ENCODE measurements at regions not wholly inside any gene's neighbourhood (a gene's known extent, or its start where the extent isn't known, plus 50 kb on each side); places are given as distances from the start of the nearest gene placed in this dataset.
"Not testable (repeated sequence)": the region's sequence is repeated elsewhere in the genome, so short reads cannot be mapped to it uniquely, and the experiment has no call there.

DNA sequence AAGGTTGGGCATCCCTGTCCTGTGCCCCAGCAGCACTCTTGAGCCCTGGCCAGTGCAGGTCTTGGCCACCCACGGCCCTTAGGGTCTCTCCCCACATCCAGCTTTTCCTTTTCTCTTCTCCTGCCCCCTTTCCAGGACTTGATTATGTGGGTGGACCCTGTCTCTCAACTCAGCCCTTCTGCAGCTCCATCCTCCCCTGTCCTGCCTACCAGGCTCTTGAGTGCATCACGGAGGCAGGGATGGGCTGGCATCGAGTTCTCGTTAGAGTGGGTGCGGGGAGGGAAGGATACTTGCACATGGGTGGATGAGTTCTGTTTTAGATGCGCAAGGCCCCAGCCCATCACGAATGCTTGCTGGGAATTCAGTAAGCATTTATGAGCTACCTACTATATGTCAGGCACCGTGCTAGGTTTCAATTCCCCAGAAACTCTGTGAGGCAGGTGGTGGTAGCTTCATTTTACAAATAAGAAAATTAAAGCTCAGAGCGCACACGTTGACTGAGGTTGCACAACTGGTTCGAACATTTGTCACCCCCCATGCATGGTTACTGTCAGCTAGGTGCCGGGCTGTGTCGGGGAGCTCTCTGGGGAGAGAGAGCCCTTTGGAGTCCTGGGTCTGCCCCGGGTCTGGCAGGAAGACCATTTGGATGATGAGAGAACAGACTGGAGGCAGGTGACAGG lies 144.6 kb upstream of the PITX1 start:
- CTCF ChIA-PET = interaction anchor here (1.5 kb wide), 1 partner anchor 13 kb away, joined by 8 read pairs; no protein-coding TSS in a partner anchor
- Mint-ChIP-seq H3K27ac (no peak overlapping the region), H3K27me3 (no peaks in the 10 kb centered on the region), H3K4me3 (no peak overlapping the region), H3K9me3 (no peaks in the 10 kb centered on the region), H3K36me3 (ENCODE audit: low read depth) (no peaks in the 10 kb centered on the region), H3K4me1 (no peaks in the 10 kb centered on the region)
- DNase-seq = no peak
- POLR2A ChIA-PET = no interaction called here

DNA sequence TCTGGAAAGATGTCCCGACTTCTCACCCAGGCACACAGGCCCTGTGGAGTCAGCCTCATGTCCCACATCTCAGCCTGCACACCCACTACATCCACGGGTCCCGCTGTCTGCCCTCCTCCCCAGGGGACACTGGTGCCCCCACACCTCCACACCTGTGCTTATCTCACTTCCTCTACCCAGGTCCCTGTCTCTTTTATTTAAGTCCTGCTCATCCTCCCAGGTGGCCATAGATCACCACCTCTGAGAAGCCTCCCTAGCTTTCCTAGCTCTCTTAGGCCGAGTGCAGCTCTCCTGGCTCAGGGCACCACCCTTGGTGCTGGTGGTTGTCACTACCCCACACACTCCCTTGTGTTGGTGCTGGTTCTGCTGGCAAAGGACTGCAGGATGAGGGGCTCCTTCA lies 143.6 kb upstream of the PITX1 start:
- no peak for DNase-seq
- POLR2A ChIA-PET = no interaction called here
- CTCF ChIA-PET = interaction anchor here (0.7 kb wide), 1 partner anchor 64 kb away, joined by 3 read pairs; no protein-coding TSS in a partner anchor
- Mint-ChIP-seq H3K9me3 (no peaks in the 10 kb centered on the region), H3K27ac (no peak overlapping the region), H3K4me3 (no peak overlapping the region), H3K27me3 (peaks cover 7% of the 10 kb centered on the region), H3K4me1 (no peaks in the 10 kb centered on the region), H3K36me3 (ENCODE audit: low read depth) (no peaks in the 10 kb centered on the region)

DNA sequence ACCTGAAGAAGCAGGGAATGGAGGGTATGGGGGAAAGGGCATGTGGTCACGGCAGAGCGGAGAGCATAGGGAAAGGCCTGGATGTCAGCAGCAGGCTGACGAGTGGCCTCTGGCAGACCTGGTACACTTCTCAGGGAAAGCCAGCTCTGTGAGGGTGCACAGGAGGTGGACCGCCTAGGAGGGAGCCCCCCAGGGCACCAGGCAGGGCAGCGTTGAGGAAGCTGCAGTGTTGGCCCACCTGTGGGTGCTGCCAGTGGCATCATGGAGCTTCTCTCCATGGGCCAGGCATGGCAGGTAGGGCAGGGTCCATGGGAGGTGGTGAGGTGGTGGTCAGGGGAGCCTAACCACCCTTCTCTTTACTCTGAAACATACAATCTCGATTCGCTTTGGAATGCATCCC lies 143.0 kb upstream of the PITX1 start:
- CTCF ChIA-PET = interaction anchor here (0.7 kb wide), 1 partner anchor 63 kb away, joined by 3 read pairs; no protein-coding TSS in a partner anchor
- no peak overlapping the region for H3K4me3 Mint-ChIP-seq
- POLR2A ChIA-PET = no interaction called here
- H3K36me3 Mint-ChIP-seq (ENCODE audit: low read depth) = no peaks in the 10 kb centered on the region
- H3K9me3 Mint-ChIP-seq = no peaks in the 10 kb centered on the region
- H3K27me3 Mint-ChIP-seq = peaks cover 13% of the 10 kb centered on the region
- DNase-seq = no peak
- H3K4me1 Mint-ChIP-seq = no peaks in the 10 kb centered on the region
- H3K27ac Mint-ChIP-seq = no peak overlapping the region

DNA sequence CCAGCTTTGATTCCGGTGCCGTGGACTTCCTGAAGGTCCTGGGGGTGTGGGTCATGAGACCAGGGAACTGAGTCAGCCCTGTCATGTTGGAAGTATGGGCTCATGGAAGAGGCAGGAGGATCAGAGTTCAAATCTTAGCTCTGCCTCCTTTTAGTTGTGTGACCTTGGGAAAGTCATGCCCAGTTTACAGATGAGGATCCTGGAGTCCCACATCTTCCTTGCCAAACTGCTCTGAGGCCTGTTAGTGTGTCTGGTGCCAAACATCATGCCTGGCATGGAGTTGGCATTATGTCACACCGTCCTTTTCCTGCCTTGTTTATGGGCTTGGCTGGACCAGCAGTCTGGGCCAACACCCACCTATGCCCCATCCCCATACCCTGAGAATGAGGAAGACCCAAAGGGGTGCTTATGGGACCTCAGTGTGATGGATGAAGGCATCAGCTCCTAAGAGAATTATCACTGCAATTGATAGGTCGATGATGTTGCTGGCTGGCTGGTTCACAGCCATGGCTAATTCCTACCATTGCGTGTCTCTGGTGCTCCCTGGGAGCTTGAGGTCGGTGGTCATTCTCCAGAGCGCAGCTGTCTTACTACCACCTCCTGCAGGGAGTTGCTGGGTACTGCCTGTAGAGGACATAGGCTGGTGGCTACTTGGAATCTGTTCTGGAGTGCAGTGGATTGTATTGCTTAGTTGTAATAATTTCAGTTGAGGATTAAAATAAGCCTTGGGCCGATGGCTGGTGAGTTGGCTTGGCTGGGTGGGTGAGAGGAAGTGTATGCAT lies 140.5 kb upstream of the PITX1 start:
- POLR2A ChIA-PET = no interaction called here
- no peaks in the 10 kb centered on the region for H3K9me3 Mint-ChIP-seq
- no peak overlapping the region for H3K27ac Mint-ChIP-seq
- CTCF ChIA-PET = no interaction called here
- H3K4me3 Mint-ChIP-seq = no peak overlapping the region
- no peaks in the 10 kb centered on the region for H3K4me1 Mint-ChIP-seq
- no peak for DNase-seq
- no peaks in the 10 kb centered on the region for H3K36me3 Mint-ChIP-seq (ENCODE audit: low read depth)
- H3K27me3 Mint-ChIP-seq = peaks cover 29% of the 10 kb centered on the region

DNA sequence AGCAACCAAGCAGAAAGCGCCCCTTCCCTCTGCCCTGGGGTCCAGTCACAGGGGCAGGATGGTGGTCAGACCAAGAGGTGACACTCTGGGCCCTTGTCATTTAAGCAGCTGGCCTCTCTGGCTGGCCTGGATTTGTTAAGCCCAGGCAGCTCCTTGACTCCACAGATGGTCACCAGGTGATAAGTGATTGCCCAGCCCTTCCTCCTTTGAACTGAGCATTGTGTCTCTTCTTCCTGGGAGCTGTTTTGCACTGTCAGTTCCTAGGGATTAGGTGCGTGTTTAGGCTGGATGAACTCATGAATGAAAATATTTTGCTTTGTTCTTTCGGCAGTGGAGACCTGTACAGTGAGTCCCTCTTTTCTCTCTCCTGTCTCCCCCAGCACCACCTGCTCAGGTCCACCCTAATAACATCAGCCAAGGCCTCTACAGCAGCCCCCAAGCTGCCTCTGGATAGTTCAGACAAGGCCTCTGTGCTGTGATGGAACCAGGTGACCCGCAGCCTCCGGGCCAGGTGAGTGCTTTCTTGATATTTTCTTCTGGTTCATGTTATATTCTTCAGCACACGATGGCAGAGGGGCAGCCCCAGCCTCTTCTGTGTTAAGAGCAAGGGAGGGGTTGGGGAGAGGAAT lies 139.7 kb upstream of the PITX1 start:
- POLR2A ChIA-PET = no interaction called here
- no peak overlapping the region for H3K4me3 Mint-ChIP-seq
- no peaks in the 10 kb centered on the region for H3K9me3 Mint-ChIP-seq
- CTCF ChIA-PET = no interaction called here
- no peak overlapping the region for H3K27ac Mint-ChIP-seq
- H3K4me1 Mint-ChIP-seq = no peaks in the 10 kb centered on the region
- no peak for DNase-seq
- H3K27me3 Mint-ChIP-seq = peaks cover 30% of the 10 kb centered on the region
- no peaks in the 10 kb centered on the region for H3K36me3 Mint-ChIP-seq (ENCODE audit: low read depth)

DNA sequence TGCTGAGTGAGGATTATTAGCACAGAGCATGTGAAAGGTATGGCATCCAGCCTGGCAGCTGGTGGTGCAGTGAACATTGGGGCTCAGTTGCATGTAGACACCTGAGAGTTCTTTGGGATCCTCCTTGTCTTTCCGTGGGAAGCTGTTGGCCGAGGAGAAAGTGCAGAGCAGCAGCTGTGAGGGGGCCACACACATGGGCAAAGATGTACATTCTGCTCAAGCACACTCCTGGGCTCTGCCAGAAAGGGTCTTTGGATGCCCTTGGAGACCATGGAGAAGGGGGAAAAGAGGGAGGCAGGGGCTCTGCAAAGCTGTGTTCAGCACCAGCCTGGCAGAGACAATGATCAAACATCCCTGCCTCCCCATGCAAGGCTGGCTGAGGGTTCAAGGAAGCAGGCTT lies 138.7 kb upstream of the PITX1 start:
- Mint-ChIP-seq H3K27me3 (peaks cover 40% of the 10 kb centered on the region), H3K4me1 (no peaks in the 10 kb centered on the region), H3K36me3 (ENCODE audit: low read depth) (no peaks in the 10 kb centered on the region), H3K4me3 (no peak overlapping the region), H3K9me3 (no peaks in the 10 kb centered on the region), H3K27ac (no peak overlapping the region)
- ChIA-PET POLR2A (no interaction called here), CTCF (no interaction called here)
- DNase-seq = no peak

DNA sequence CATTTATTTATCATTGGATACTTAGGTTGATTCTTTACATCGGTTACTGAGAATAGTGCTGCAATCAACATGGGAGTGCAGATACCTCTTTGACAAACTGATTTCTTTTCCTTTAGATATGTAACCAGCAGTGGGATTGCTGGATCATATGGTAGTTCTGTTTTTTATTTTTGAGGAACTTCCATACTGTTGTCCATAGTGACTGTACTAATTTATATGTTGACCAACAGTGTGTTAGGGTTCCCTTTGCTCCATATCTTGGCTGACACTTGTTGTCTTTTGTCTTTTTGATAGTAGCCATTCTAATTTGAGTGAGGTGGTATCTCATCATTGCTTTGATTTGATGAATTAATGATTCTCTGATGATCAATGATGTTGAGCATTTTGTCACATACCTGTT lies 137.3 kb upstream of the PITX1 start:
- no peaks in the 10 kb centered on the region for H3K9me3 Mint-ChIP-seq
- H3K4me1 Mint-ChIP-seq = no peaks in the 10 kb centered on the region
- no peak overlapping the region for H3K27ac Mint-ChIP-seq
- DNase-seq = no peak
- H3K4me3 Mint-ChIP-seq = no peak overlapping the region
- H3K27me3 Mint-ChIP-seq = peaks cover 49% of the 10 kb centered on the region
- no peaks in the 10 kb centered on the region for H3K36me3 Mint-ChIP-seq (ENCODE audit: low read depth)
- ChIA-PET POLR2A (no interaction called here), CTCF (no interaction called here)

DNA sequence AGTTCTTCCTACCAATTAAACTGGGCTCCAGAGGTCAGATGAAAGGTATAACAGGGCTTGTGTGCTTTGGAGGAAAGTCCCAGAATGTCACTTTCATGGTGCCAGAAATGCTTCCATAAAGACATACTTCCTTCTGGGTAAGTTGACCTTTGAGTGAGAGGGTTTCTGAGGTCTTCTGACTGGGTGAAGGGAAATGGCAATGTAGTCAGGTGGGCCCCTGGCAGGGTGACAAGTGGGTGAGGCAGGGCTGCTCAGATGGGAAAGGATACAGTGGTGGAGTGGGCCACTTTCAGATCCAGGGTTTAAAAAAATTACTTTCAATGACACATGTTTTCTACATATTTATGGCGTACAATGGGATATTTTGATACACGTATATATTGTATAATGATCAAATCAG lies 136.5 kb upstream of the PITX1 start:
- Mint-ChIP-seq H3K9me3 (no peaks in the 10 kb centered on the region), H3K4me1 (no peaks in the 10 kb centered on the region), H3K27ac (no peak overlapping the region), H3K4me3 (no peak overlapping the region), H3K36me3 (ENCODE audit: low read depth) (no peaks in the 10 kb centered on the region), H3K27me3 (peaks cover 55% of the 10 kb centered on the region)
- DNase-seq = no peak
- ChIA-PET POLR2A (no interaction called here), CTCF (interaction anchor here (1.2 kb wide), 1 partner anchor 13 kb away, joined by 3 read pairs; no protein-coding TSS in a partner anchor)

DNA sequence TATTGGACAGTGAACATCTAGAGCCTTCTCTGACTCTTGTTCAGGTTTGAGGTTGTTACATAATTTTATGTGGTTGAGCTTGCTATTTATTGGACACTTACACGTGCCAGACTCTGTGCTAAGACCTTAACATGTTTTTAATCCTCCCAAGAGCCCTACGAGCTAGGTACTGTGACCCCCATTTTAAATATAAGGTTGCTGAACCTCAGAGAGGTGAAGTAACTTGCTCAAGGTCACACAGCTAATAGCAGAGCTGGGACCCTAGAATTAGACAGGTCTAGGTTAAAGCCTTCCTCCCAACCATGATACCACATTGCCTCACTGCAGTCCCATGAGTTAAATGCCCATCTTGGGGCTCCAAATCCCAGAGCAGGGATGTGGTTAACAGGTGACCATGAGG lies 135.7 kb upstream of the PITX1 start:
- no peaks in the 10 kb centered on the region for H3K36me3 Mint-ChIP-seq (ENCODE audit: low read depth)
- peaks cover 57% of the 10 kb centered on the region for H3K27me3 Mint-ChIP-seq
- no peaks in the 10 kb centered on the region for H3K4me1 Mint-ChIP-seq
- ChIA-PET POLR2A (no interaction called here), CTCF (interaction anchor here (0.6 to 1.2 kb wide), 2 partner anchors 14 to 484 kb away, joined by 3 read pairs; no protein-coding TSS in a partner anchor)
- H3K27ac Mint-ChIP-seq = no peak overlapping the region
- H3K4me3 Mint-ChIP-seq = no peak overlapping the region
- DNase-seq = no peak
- no peaks in the 10 kb centered on the region for H3K9me3 Mint-ChIP-seq

DNA sequence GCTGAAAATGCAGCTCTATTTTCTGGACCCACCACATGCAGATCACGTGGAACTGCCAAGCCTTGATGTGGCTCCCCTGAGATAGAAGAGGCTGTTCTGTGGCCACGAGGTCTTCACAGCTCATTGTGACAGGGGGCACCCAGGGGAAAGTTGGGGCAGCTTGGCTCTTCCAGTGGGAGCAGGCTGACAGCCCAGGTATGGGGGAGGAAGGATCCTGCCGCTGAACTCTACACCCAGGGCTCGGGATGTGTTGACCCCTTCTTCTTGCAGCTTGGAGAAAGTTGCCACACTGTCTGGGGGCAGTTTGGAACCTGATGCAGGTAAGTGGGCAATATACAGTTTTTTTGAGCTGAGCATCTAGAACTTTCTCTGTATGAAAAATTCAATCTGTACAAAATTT lies 133.6 kb upstream of the PITX1 start:
- Mint-ChIP-seq H3K27ac (no peak overlapping the region), H3K27me3 (peaks cover 57% of the 10 kb centered on the region), H3K4me1 (no peaks in the 10 kb centered on the region), H3K4me3 (no peak overlapping the region), H3K9me3 (no peaks in the 10 kb centered on the region), H3K36me3 (ENCODE audit: low read depth) (no peaks in the 10 kb centered on the region)
- ChIA-PET CTCF (no interaction called here), POLR2A (no interaction called here)
- DNase-seq = no peak

DNA sequence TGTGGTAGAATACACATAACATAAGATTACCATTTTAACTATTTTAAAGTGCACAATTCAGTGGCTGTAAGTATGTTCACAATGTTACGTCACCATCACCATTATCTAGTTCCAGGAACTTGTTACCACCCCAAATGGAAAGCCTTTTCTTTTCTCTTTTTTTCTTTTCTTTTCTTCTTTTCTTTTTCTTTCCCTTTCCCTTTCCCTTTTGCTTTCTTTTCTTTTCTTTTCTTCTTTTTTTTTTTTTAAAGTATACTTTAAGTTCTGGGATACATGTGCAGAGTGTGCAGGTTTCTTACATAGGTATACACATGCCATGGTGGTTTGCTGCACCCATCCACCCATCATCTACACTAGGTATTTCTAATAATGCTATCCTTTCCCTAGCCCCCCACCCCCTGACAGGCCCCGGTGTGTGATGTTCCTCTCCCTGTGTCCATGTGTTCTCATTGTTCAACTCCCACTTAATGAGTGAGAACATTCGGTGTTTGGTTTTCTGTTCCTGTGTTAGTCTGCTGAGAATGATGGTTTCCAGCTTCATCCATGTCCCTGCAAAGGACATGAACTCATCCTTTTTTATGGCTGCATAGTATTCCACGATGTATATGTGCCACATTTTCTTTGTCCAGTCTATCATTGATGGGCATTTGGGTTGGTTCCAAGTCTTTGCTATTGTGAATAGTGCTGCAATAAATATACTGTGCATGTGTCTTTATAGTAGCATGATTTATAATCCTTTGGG lies 131.0 kb upstream of the PITX1 start:
- H3K4me1 Mint-ChIP-seq; H3K36me3 Mint-ChIP-seq (ENCODE audit: low read depth); DNase-seq; POLR2A ChIA-PET; H3K4me3 Mint-ChIP-seq; CTCF ChIA-PET; H3K27ac Mint-ChIP-seq; H3K9me3 Mint-ChIP-seq: not testable (repeated sequence)
- H3K27me3 Mint-ChIP-seq = peaks cover 49% of the 10 kb centered on the region

DNA sequence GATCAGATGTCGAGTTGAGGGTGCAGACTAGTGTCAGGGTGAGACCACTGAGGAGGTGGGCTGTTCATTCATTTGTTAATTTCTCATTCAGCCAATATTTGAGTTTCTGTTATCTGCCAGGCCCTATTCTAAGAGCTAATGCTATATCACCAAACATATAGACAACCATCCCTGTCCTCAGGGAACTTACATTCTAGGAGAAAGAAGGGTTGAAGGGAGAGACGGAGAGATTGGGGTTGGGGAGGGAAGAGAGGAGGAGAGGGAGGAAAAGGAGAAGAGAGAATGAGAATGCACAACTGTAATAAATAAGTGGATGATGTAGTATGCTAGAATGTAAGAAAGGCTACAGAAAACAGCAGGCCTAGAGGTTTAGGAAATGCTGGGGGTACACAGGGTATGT lies 129.9 kb upstream of the PITX1 start:
- ChIA-PET POLR2A (no interaction called here), CTCF (no interaction called here)
- Mint-ChIP-seq H3K4me3 (no peak overlapping the region), H3K4me1 (no peaks in the 10 kb centered on the region), H3K27me3 (peaks cover 57% of the 10 kb centered on the region), H3K27ac (no peak overlapping the region), H3K36me3 (ENCODE audit: low read depth) (no peaks in the 10 kb centered on the region), H3K9me3 (peaks cover 5% of the 10 kb centered on the region)
- DNase-seq = no peak

DNA sequence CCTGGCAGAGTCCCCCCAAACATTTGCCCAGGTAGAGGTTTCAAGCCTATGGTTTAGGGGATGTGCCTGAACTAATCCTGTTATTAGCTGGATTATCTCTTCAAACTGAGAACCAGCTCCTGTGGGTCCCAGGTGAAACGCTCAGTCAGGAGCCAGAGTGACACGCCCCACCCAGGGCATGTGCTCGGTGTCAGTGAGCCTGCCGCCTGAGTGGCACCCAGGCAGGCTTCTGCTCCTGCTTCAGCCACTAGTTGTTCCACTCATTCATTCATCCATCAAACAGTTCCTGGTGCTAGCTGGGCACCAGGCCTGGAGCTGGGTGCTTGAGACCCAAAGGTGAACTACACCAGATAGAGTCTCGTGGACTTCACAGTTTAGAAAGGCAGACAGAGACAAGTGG lies 129.4 kb upstream of the PITX1 start:
- Mint-ChIP-seq H3K4me3 (no peak overlapping the region), H3K27ac (no peak overlapping the region), H3K36me3 (ENCODE audit: low read depth) (no peaks in the 10 kb centered on the region), H3K27me3 (peaks cover 53% of the 10 kb centered on the region), H3K4me1 (no peaks in the 10 kb centered on the region), H3K9me3 (peaks cover 9% of the 10 kb centered on the region)
- DNase-seq = no peak
- CTCF ChIA-PET = no interaction called here
- POLR2A ChIA-PET = no interaction called here
